HG03196 (cell line): ENCODE measurements at regions not wholly inside any gene's neighbourhood (a gene's known extent, or its start where the extent isn't known, plus 50 kb on each side); places are given as distances from the start of the nearest gene placed in this dataset.
"Not testable (repeated sequence)": the region's sequence is repeated elsewhere in the genome, so short reads cannot be mapped to it uniquely, and the experiment has no call there.

Experiments
- ATAC-seq: cut with Tn5 transposase; IDR thresholded peaks from one replicate; pipeline ENCODE4 v1.9.1; 2021; ENCODE audit not compliant: unreplicated experiment

DNA sequence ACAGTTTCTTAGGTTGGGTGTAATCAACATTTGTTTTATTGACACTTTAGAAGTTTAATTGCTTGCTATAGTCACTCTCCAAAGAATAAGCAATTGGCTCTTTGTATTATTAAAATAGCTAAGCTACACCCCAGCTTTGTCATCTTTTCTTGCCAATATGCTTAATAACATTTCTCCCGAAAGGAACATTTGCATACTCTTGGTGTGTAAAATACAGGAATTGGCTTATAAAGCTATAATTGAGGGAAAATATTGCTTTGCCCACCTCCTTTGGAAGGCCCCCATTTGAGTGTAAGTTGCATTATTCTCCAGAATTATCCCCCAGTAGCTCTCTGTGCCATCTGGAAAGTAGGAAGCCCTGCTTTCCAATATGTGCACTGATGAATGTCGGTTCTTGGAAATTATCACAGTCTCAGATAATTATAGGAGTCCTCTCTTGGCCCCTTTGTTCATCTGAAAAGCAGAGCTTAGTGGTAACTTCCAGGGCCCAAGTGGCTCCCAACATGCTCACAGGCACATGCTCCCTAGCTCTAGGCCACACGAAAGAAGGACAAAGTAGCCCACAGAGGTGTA lies 92.4 kb upstream of the B3GAT2 start:
- ATAC-seq, result no peak

DNA sequence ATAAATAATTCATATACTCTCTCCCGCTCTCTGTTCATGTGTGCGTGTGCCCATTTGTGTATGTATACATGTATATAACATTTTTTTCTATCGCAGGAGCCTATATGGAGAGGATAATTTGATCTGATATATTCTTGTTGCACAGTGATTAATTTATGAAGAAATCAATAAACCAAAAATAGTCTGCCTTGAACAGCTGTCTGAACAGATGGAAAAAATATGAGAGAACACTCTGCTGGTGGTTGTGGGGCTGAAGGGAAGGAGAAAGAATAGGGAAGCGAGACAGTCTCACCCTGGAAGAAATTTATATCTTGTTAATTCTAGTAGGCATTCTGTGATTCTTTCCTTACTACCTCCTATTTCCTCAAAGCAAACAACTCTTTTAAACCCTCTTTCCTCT lies 96.6 kb upstream of the B3GAT2 start:
- no peak for ATAC-seq

DNA sequence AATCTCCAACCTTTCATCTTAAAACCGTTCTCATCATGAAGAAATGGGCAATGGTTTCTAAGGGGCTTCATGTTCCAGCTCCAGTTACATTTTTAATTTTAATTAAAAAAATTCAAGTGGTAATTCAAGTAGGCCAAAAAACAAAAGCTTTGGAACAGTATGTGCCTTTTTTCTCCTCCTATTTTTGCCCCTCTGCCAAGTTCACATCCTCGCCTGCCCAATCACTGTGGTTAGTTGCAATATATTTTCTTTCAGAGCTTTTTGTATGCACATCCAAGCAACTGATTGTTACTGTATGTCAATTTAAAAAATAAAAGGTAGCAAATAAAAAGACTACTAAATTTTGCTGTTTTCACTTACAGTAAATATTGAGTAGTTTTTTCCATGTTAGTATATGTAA lies 99.8 kb upstream of the B3GAT2 start:
- ATAC-seq, result no peak

DNA sequence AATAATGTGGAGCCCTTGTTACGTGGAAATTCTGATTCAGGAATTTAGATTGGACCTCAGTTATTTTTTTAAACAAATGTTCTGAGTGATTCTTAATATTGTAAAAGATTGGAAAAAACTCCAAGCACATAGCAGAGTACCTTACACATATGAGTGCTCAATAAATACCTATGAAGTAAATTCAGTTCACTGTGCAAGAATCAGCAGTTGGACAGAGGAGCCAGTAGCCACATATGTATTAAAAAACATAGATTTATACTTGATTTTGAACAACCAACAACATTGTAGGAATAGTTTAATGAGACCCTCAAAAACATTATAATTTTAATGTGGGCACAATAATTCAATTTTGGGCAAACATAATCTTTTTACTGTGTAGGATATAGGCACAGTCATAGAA lies 109.3 kb upstream of the B3GAT2 start:
- ATAC-seq, result no peak

DNA sequence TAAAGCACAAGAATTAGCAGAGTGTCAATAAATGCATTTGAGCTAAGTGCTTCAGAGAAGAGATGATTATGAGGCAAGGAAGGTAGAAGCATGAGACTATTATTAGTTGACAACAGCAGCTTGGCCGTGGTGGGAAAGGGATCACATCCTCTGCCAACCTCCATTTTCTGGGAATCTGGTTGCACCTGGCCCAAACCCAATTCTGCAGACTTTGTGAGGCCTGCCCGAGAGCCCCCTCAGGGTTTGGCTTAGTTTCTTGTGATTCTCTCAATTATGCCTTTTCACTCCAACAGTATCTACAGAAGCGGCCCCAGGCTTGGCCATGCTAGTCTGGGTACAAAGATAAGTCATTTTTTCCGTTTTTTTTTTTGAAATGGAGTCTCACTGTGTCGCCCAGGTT lies 111.0 kb upstream of the B3GAT2 start:
- ATAC-seq, result no peak

DNA sequence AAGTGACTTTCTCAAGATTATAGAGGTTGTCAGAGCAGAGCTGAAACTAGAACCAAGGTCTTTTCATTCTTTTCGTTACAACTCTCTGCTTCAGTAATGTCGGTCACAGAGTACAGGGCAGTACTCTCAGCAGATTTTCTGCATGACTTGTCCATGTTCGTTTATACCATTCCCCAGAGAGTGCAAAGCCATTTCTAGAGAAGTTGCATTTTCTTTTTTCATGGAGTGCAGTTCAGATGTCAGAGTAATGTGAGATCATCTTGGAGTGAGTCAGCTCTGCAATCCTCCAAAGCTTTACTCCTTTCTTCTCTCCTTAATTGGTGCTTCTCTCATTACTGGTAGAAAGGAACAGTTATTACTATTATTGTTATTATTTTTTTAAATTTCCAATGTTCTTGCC lies 115.6 kb upstream of the B3GAT2 start:
- ATAC-seq, result no peak

DNA sequence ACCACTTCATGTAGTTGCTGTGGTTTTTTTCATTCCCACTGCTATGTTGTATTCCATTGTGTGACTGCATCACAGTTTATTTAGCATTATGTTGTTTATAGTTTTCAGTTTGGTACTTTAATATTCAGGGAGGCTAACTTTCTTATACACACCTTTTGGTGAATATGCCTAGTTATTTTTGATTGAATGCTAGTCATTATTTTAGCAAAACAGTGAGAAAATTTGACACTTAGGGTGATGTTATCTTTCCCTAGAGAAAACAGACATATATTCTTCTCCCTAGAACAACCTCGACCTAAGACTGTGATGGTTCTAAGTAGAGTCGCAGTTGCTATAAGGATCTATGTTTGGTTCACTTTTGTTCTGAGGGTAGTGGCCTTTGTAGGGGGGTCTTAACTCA lies 120.8 kb upstream of the B3GAT2 start:
- no peak for ATAC-seq

DNA sequence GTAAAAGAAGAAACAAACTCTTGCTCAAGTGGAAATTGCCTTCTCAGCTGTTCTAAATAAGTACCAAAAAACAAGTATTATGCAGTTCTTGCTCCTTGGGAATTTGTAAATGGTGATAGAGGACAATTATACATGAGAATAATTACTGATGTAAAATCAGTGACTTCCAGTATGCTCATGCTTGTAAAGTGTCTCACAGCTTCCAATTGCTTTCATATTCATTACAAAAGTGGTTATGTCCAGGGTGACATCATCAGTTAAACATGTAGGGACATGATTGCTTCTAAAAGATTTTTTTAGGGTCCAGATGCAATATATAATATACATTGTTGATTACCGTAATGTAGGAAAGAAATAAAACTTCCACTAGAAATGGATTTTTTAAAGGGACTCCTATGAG lies 122.8 kb upstream of the B3GAT2 start:
- no peak for ATAC-seq

DNA sequence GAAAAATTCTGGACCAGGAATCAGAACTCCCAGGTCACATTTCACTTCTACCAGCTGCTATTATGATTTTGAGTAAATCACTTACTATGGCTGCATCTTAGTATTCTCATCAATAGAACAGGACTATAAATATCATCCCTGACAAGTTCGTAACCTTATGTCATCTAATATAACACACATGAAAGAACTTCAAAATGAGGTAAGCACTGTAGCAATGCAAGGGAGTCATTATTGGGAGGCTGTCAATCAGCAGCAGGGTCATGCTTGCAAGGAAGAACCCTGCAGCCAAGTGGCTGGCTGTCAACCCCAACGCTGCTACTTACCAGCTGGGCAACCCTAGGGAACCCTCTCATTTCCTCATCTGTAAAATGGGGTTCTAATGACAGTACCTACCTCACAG lies 123.3 kb upstream of the B3GAT2 start:
- no peak for ATAC-seq

DNA sequence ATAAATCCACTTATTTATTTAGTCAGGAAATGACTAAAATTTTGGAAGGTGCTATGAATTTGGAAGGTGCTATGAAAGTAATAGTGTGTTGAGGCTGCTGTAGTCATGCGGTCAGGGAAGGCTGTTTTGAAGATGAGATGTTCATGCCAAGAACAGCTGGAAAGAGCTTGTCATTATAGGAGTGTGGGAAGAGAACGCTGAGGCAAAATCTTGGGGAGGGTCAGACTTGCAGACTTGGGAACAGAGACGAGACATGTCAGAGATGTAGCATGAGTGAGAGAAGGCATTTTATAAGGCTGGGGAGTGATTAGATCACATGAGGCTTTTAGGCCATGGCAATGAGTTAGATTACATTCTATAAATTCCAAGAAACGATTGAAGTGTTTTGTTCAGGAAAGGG lies 124.0 kb upstream of the B3GAT2 start:
- ATAC-seq, result no peak

DNA sequence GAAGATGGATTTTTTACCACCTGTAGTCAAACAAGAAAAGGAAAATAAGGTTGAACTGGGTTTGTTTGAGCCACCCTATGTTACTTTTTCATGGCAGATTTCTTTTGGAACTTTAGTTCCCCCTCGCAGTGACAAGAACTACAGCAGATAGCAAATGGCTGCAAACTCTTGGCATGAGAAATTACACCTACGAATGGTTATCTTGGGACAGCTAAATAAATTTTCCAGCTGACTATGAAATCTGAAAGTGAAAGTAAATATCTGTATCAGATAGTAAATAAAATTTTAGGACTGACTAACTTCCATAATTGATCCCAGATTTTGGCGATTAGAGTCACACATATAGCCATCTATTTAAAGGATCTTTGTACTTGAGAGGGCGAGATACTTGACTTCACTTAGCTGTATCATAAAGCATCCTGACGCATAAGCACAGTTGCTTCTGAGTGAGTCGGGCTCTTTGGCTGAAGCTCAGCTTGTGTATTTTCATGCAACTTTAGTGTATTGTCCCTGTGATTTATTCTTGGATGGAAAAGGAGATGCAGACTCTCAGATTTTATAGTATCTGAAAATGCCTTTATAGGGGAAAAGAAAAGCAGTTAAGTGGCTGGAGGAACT lies 125.3 kb upstream of the B3GAT2 start:
- no peak for ATAC-seq

DNA sequence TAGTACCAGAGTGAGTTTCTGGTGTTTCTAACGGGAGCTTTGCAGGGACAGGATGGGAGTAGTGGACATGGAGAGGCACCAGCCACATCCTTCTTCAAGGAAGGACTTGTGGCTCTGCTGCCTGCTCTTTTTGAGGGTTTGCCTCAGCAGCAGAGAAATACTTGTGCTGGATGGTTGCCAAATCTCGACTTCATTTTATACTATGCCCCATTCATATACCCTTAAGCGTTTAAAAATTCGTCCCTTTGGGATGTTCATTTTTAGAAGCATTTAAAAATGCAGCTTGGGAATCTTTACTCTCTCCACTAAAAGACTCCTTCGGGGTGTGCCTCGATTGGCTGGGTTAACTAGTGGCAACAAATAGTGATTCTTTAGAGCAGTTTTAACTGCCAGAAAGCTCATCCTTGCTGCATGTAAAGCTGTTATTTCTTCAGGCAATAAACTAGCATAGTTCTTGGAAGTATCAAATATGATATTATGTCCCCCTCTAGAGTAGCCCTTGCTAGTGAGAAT lies 126.5 kb upstream of the B3GAT2 start:
- ATAC-seq, result no peak

DNA sequence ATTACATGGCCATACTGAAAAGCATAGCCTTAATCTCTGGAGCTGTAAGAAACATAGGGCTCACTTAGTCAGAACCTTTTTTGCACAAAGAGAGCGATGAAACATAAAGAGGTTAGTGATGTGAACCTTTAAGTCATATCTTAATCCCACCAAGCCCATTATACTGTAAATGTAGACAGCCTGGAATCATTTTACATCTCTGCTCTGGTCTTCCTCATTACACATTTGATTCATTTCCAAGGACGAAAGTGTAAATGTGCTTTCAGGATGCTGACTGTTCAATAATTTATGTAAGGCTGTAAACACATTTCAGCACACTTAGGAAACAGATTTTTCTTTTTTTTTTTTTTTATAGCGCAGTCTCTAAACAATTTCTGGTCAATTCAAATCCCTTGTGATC lies 131.3 kb upstream of the B3GAT2 start:
- no peak for ATAC-seq

DNA sequence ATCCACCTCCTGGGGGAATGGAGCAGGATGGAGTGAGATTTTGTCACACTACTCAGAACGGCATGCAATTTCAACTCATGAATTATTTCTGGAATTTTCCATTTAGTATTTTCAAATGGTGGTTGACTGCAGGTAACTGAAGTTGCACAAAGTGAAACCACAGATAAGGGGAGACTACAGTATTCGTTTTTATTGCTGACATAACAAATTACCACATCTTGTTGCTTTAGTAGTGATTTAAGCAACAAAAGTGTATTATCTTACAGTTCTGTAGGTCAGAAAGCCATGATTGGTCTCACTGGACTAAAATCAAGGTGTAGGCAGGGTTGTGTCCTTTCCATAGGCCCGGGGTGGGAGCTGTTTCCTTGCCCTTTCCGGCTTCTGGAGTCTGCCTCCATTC lies 133.4 kb upstream of the B3GAT2 start:
- no peak for ATAC-seq

DNA sequence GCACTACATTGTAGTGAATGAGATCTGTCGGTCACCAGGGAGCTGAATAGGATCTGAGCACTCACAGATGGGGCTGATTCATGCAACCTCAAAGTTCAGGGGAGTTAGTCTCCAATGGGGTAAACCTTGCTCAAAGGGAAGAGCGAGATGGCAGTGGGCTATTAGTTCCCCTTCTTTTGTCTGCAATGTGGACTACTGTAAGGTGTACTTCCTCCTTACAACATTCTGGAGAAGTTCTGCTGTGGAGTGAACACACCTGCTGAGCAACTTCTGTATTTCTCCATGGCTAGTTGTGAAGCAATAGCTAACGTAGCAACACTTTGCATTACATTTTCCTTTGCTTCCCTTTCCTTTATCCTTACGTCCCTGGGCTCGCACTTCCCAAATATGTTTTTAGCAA lies 134.3 kb upstream of the B3GAT2 start:
- ATAC-seq, result no peak

DNA sequence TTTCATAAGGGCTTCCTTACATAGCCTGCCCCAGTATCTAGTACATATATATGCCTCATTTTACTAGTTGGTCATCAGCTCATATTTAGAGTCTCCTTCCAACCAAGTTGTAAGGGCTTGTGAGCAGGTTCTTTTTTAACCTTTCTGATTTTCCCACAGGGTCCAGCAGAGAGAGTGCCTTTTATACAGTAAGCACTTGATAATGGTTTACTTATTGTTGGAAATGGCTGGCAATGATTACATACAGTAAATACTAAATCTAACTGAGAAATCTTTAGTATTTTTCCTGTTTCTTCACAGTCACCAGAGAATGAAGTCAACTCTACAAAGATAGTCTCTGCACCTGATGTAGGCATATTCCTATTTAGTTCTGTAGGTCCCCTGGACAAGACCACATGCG lies 135.1 kb upstream of the B3GAT2 start:
- ATAC-seq, result no peak

DNA sequence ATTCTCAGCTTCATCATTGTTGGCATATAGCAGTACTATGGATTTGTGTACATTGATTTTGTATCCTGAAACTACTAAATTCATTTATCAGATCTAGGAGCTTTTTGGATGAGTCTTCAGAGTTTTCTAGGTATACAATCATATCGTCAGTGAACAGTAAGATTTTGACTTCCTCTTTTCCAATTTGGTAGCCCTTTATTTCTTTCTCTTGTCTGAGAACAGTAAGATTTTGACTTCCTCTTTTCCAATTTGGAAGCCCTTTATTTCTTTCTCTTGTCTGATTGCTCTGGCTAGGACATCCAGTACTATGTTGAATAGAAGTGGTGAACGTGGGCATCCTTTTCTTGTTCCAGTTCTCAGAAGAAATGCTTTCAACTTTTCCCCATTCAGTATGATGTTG lies 140.4 kb upstream of the B3GAT2 start:
- not testable (repeated sequence) for ATAC-seq

DNA sequence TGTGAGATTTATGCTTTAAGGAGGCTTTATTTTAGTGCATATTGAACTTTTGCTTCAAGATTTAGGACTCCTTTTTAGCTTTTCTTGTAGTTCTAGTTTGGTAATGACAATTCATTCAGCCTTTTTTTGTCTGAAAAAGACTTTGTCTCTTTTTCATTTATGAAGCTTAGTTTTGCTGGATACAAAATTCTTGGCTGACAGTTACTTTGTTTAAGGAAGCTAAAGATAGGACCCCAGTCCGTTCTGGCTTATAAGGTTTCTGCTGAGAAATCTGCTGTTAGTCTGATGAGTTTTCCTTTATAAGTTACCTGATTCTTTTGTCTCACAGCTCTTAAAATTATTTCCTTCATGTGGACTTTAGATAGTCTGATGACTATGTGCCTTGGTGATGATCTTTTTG lies 142.8 kb upstream of the B3GAT2 start:
- ATAC-seq, result no peak

DNA sequence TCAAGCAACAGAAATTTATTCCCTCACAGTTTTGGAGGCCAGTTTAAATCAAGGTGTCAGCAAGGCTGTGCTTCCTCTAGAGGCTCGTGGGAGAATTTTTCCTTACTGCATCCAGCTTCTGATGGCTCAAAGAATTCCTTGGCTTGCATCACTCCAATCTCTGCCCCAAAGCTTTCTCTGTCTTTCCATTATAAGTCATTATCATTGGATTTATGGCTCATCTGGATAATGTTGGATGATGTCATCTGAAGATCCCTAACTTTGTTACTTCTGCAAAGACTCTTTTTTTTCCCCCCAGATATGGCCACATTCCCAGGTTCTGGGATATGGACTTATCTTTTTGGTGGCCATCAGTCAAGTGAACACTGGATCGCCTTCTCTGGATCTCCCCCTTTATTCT lies 146.3 kb upstream of the B3GAT2 start:
- ATAC-seq, result no peak

DNA sequence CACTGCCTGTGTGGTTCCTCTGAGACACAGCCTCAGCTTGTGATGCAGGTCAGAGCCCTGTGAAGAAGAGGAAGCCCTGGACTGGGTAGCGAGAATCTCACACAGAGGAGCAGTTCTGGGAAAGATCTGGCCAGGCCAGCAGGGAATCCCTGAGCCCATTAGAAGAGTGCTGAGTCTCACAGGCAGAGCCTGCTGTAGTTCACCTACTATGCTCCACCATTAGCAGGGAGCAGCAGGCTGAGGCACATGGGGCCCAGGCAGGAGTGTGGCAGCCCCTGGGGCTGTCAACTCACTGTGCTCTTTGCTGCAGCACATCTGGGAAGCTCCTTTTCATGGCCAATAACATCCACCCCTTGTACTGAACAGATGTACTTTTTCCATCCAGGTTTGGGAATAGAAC lies 146.8 kb upstream of the B3GAT2 start:
- ATAC-seq, result no peak

DNA sequence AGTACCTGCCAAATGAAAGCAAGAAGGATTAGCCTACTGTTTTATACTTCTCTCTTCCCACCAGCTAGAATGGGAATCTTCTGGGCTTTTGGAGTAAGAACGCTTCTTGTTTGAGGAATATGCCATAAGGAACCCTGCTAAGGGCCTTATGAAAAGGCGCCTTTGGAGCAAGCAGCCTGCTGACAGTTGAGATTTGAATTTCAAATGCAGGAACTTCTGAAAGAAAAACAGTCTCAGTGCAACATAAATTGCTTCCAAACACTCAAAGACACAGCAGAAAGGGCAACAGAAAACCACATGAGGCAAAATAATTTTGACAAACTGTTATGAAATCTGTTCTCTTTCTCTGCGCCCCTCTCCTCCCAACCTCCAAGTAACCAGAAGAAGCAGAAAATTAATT lies 149.4 kb upstream of the B3GAT2 start:
- no peak for ATAC-seq

DNA sequence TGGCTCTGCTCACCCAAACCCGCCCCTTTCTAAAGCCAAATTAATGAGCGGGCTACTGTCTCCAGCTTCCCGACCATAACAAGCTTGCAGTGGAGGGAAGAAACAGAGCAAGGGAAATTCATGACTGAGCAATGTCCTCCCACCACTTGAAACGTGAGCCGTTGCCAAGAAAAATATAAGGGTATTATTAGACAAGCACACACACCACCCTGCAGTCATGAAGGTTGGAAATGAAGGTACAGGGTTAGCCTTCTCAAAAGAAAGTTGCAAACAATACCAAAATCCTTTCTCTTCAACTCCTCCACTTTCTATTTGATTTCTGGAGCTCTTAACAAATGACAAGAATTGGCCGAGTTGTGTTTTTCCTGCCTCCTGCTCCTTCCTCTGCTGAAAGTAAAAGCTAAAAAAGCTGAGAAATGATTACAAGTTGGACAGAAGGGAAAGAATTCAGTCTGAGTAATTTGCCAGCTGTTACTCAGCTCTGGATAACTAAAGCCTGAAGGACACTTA lies 151.1 kb upstream of the B3GAT2 start:
- ATAC-seq, result no peak

DNA sequence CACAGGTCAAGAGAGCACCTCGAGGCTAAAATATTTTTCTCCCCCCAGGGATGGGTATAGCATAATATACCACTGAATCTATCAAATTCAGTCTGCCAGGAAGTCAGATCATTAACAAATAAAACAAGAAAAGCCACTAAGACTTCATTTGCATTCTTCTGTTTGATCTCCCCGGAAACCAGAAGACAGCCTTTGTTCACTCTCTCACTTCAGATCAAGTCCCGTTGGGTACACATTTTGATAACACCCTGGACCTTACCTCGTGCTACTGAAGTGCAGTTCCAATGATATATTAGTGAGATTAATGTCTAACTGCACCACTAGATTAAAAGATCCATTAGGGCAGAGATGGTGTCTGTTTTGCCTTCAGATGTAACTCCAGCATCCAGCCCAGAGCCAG lies 157.7 kb upstream of the B3GAT2 start:
- ATAC-seq, result no peak
